Colonic mucosa (tissue), 4 donors: ENCODE measurements at regions not wholly inside any gene's neighbourhood (a gene's known extent, or its start where the extent isn't known, plus 50 kb on each side); places are given as distances from the start of the nearest gene placed in this dataset.

ENCODE experiments used
- DNase-seq: peaks from one replicate; pipeline ENCODE4 v3.0.0-alpha.2; 2020
- H3K27ac ChIP-seq: fragments of 200-600 bp; one replicate; pipeline ENCODE4 v1.8.0; 2021
- H3K27me3 ChIP-seq: fragments of 200-600 bp; one replicate; pipeline ENCODE4 v1.8.0; 2021
- H3K36me3 ChIP-seq: fragments of 200-600 bp; one replicate; pipeline ENCODE4 v1.8.0; 2021
- H3K4me1 ChIP-seq: fragments of 200-600 bp; one replicate; pipeline ENCODE4 v1.8.0; 2021; ENCODE audit warnings: mild to moderate bottlenecking
- H3K4me3 ChIP-seq: fragments of 200-600 bp; one replicate; pipeline ENCODE4 v1.8.0; 2021
- H3K9ac ChIP-seq, 2 donors: one replicate each; pipeline ENCODE4 v1.7.0; 2013; ENCODE audit warnings: control low read depth in 2 of 2, low read depth in 2 of 2, low read length in 2 of 2
- H3K9me3 ChIP-seq: fragments of 200-600 bp; one replicate; pipeline ENCODE4 v1.8.0; 2021
- intact Hi-C: fragments of 100-400 bp; cut with DNase I; formaldehyde crosslinking; loops from one replicate; pipeline ENCODE4 v1.14.1; 2022
- TF ChIP-seq, protein P1 (sequence below): fragments of 200-600 bp; IDR thresholded peaks from one replicate; pipeline ENCODE4 v1.8.0; 2022; ENCODE audit warnings: antibody characterized with exemption, mild to moderate bottlenecking
- donor health status: healthy.
- donor health status: DM: no; HTN: no; CAD: no.
- donor health status: DM: no; HTN: no; CAD: no.

DNA sequence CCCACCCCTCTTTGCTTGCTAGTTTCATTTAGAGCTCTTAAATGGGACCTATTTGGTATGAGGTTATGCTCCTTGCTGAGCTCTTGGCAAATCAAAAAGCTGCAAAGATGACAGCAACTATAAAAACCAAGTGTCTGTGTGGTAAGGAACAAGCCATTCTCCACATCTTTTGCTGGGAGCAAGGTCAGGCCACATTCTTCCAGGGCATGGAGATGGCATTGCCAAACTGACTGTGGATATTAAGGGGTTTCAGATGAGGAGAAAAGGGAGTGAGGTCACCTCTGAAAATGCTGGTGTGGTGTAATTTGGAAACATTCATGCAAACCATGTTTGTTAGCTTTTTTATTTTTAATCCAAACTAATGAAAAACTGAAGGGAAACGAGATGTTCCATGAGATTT, 218.8 kb upstream of the IL12B start:
- TF ChIP-seq, protein P1, sequence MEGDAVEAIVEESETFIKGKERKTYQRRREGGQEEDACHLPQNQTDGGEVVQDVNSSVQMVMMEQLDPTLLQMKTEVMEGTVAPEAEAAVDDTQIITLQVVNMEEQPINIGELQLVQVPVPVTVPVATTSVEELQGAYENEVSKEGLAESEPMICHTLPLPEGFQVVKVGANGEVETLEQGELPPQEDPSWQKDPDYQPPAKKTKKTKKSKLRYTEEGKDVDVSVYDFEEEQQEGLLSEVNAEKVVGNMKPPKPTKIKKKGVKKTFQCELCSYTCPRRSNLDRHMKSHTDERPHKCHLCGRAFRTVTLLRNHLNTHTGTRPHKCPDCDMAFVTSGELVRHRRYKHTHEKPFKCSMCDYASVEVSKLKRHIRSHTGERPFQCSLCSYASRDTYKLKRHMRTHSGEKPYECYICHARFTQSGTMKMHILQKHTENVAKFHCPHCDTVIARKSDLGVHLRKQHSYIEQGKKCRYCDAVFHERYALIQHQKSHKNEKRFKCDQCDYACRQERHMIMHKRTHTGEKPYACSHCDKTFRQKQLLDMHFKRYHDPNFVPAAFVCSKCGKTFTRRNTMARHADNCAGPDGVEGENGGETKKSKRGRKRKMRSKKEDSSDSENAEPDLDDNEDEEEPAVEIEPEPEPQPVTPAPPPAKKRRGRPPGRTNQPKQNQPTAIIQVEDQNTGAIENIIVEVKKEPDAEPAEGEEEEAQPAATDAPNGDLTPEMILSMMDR, result no peak
- Histone ChIP-seq H3K4me1 (no peaks in the 10 kb centered on the region), H3K4me3 (no peak overlapping the region), H3K9ac (no peak overlapping the region), H3K27me3 (no peaks in the 10 kb centered on the region), H3K9me3 (no peaks in the 10 kb centered on the region), H3K27ac (no peak overlapping the region), H3K36me3 (no peaks in the 10 kb centered on the region)
- DNase-seq, result no peak
- intact Hi-C loops, result no loop called here

DNA sequence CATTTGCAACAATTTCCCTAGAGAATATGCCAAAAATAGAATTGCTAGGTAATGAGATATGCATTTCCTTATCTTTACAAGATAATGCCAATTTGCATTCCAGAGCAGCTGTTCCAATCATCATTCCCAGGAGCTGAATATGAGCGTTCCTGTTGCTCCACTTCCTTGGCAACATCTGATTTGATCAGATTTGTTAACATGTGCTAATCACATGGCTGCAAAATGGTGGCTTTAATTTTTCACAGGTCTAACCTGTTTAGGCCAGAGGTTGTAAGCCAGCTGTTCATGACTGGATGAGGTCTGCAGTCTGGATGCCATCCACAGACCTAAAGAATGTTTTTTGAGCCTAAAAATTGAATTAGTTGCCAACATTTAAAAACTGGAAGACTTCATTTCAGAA, 220.7 kb upstream of the IL12B start:
- TF ChIP-seq, protein P1, result no peak
- Histone ChIP-seq H3K4me1 (no peaks in the 10 kb centered on the region), H3K9ac (no peak overlapping the region), H3K27ac (no peak overlapping the region), H3K27me3 (no peaks in the 10 kb centered on the region), H3K4me3 (no peak overlapping the region), H3K9me3 (no peaks in the 10 kb centered on the region), H3K36me3 (no peaks in the 10 kb centered on the region)
- DNase-seq, result no peak
- intact Hi-C loops, result no loop called here

- H3K9ac ChIP-seq, result no peak overlapping the region
Observed at GRCh38 chr5:159552751-159553150, 222.5 kb upstream of the IL12B start.

DNA sequence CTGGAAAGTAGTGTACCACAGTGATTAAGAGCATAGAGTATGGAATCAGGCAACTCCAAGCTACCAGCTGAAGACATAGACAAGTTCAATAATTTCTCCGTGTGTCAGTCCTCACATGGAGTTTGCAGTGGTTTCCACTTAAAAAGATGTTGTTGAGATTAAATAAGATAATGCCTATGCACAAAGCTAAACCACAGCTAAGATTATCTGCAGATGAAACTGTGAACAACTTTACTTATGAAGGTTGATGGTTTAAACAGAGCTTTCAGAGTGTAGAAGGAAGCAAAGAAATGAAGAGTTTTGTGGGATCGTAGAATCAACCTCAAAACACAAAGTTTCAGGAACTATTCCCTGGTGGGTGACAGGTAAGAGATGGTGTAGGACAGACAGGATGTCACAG, 223.5 kb upstream of the IL12B start:
- Histone ChIP-seq H3K9ac (no peak overlapping the region), H3K4me3 (no peak overlapping the region), H3K4me1 (no peaks in the 10 kb centered on the region), H3K36me3 (no peaks in the 10 kb centered on the region), H3K27ac (no peak overlapping the region), H3K27me3 (no peaks in the 10 kb centered on the region), H3K9me3 (no peaks in the 10 kb centered on the region)
- TF ChIP-seq, protein P1, result no peak
- intact Hi-C loops, result no loop called here
- DNase-seq, result no peak

More at GRCh38 chr5:159552751-159553150, 222.5 kb upstream of the IL12B start:
- Histone ChIP-seq H3K4me3 (no peak overlapping the region), H3K27me3 (no peaks in the 10 kb centered on the region), H3K27ac (no peak overlapping the region), H3K4me1 (no peaks in the 10 kb centered on the region), H3K36me3 (no peaks in the 10 kb centered on the region), H3K9me3 (no peaks in the 10 kb centered on the region)
- DNase-seq, result no peak
- intact Hi-C loops, result no loop called here
- TF ChIP-seq, protein P1, result no peak

- intact Hi-C loops, result no loop called here
- Histone ChIP-seq H3K9me3 (no peaks in the 10 kb centered on the region), H3K27me3 (no peaks in the 10 kb centered on the region), H3K9ac (no peak overlapping the region), H3K27ac (no peak overlapping the region), H3K4me3 (no peak overlapping the region), H3K36me3 (no peaks in the 10 kb centered on the region), H3K4me1 (no peaks in the 10 kb centered on the region)
- no peak for DNase-seq
- TF ChIP-seq, protein P1, result no peak
Observed at GRCh38 chr5:159555084-159555483, 224.8 kb upstream of the IL12B start.

DNA sequence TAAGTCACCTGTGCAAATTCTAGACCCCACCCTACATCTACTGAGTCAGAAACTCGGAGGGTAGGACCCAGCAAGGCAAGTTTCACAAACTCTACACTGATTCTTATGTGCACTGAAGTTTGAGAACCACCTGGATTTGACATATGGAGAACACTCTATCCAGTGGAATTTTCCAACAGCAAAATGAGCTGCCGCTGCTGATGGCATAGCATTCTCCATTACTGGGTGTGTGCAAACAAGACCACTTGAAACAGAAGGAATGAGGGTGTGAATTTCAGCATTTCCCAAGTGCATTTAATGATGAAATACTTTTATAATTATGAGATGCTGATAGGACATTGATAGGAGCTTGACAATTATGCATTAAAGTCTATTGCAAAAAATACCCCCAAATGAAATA, 229.1 kb upstream of the IL12B start:
- Histone ChIP-seq H3K9ac (no peak overlapping the region), H3K4me1 (no peaks in the 10 kb centered on the region), H3K4me3 (no peak overlapping the region), H3K27me3 (no peaks in the 10 kb centered on the region), H3K36me3 (no peaks in the 10 kb centered on the region), H3K9me3 (no peaks in the 10 kb centered on the region), H3K27ac (no peak overlapping the region)
- DNase-seq, result no peak
- intact Hi-C loops, result no loop called here
- TF ChIP-seq, protein P1, result no peak
